AG04449 (cell line): ENCODE measurements at regions not wholly inside any gene's neighbourhood (a gene's known extent, or its start where the extent isn't known, plus 50 kb on each side); places are given as distances from the start of the nearest gene placed in this dataset.

Experiments
- CTCF ChIA-PET: fragments of 350-600 bp; formaldehyde crosslinking; extraction: SDS; loops from one replicate; lab custom pipeline; 2021; ENCODE audit warnings: antibody characterized with exemption; lab: Yijun Ruan, JAX
- POLR2A ChIA-PET: fragments of 400-600, 350-600 bp; formaldehyde crosslinking; extraction: SDS; loops from one replicate; lab custom pipeline; 2020; ENCODE audit warnings: antibody characterized with exemption, inconsistent platforms; lab: Yijun Ruan, JAX
- DNase-seq: peaks from one replicate; pipeline ENCODE4 v3.0.0-alpha.2; 2010; ENCODE audit warnings: low read depth, low spot score
- H3K4me3 ChIP-seq: 2 replicates; pipeline ENCODE4 v1.5.1; 2011; ENCODE audit warnings: low read depth, mild to moderate bottlenecking, control low read depth, low read length
- TF ChIP-seq, protein P1 (sequence below): IDR thresholded peaks from one replicate; pipeline ENCODE4 v1.5.1; 2011; ENCODE audit warnings: mild to moderate bottlenecking, moderate library complexity, low read length, control low read depth, inconsistent platforms; ENCODE audit not compliant: insufficient read depth; ENCODE audit errors: missing control alignments

DNA sequence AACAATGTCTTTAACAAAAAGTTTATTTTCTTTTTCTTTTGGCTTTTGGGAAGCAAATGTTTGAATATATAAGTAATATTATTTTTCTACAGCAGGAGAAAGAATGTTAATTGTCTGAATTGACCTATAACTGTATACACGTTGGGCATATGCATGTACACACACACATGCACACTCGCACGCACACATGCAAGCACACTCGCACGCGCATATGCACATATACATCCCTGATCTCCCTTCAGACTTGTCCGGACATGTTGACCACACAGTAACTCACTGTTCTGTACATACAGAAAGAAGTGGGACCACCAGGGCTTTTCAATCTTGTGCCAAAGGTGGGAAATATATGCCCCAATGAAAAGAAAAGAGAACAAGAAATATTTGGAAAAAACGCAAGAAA lies 245.1 kb upstream of the APCDD1 start:
- ChIA-PET POLR2A (no interaction called here), CTCF (interaction anchor here (0.8 kb wide), 1 partner anchor 12 kb away, joined by 3 read pairs; no protein-coding TSS in a partner anchor)
- no peak for DNase-seq
- TF ChIP-seq, protein P1, sequence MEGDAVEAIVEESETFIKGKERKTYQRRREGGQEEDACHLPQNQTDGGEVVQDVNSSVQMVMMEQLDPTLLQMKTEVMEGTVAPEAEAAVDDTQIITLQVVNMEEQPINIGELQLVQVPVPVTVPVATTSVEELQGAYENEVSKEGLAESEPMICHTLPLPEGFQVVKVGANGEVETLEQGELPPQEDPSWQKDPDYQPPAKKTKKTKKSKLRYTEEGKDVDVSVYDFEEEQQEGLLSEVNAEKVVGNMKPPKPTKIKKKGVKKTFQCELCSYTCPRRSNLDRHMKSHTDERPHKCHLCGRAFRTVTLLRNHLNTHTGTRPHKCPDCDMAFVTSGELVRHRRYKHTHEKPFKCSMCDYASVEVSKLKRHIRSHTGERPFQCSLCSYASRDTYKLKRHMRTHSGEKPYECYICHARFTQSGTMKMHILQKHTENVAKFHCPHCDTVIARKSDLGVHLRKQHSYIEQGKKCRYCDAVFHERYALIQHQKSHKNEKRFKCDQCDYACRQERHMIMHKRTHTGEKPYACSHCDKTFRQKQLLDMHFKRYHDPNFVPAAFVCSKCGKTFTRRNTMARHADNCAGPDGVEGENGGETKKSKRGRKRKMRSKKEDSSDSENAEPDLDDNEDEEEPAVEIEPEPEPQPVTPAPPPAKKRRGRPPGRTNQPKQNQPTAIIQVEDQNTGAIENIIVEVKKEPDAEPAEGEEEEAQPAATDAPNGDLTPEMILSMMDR, result no peak
- no peak overlapping the region for H3K4me3 ChIP-seq

DNA sequence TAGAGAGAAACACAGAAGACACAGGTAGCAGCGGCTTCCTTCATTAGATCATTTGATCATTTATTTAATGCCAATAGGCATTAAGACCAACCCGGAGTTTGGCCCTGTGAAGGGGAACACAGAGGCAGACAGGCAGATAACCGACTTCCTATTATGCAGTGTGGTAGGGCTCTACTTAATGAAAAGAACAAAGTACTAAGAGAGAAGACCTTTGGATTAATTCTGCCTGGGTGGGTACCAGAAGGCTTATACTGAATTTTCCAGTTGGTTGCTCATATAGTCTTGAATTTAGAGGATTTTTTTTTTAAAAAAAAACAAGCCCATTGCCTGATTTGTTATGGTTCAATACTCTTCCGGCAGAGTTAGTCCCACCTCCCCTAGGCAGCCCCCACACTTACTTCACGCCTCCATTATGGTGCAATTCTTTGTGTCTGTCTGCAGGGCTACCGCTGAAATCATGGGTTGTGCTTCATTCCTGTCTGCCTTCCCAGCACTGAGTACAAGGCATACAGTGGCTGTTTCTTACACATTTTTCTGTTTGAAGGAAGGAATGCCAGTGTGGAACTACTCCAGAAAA lies 244.3 kb upstream of the APCDD1 start:
- no peak overlapping the region for H3K4me3 ChIP-seq
- POLR2A ChIA-PET, result no interaction called here
- CTCF ChIA-PET, result interaction anchor here (0.8 kb wide), 1 partner anchor 12 kb away, joined by 3 read pairs; no protein-coding TSS in a partner anchor
- no peak for DNase-seq
- TF ChIP-seq, protein P1, result no peak

DNA sequence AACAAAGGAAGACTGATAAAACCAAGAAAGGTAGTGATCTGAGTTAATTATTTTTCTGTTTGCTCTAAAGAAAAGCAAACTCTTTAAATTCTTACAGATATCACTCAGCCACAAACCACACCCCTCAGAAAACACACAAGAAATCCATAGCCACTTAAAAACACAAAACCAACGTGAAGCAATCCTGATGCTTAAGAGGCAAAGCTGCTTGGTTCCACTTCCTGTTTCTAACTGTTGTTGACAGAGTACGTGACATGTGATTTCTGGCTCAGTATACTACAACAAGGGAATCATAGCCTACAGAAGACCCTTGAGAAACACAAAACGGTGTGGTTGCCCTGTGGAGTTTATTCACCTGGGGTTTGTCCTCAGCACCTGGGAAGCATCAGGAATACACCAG lies 240.9 kb upstream of the APCDD1 start:
- no peak for DNase-seq
- no peak overlapping the region for H3K4me3 ChIP-seq
- POLR2A ChIA-PET, result no interaction called here
- TF ChIP-seq, protein P1, result no peak
- CTCF ChIA-PET, result interaction anchor here (1.0 to 1.5 kb wide), 2 partner anchors 8 to 17 kb away, joined by 3 to 4 read pairs; no protein-coding TSS in a partner anchor

DNA sequence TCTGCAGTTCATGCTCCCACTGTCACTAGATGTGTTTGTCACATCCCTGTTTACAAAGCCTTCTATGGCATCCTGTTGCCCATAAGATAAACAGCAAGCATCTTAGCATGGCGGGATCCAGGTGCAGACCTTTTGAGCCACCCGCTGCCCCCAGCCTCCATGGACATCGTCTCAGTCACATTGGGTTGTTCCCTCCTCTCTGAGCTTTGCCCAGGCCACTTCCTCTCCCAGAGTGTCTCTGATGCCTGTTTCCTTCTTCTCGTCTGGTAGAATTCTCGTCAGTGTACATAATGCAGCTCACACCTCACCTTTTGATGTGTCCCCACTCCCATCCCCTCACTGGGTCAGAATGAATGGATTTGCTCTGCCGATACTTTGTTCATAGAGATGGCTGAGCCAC lies 239.0 kb upstream of the APCDD1 start:
- no peak for DNase-seq
- ChIA-PET POLR2A (no interaction called here), CTCF (interaction anchor here (1.3 kb wide), 1 partner anchor 14 kb away, joined by 3 read pairs; no protein-coding TSS in a partner anchor)
- TF ChIP-seq, protein P1, result no peak
- no peak overlapping the region for H3K4me3 ChIP-seq

DNA sequence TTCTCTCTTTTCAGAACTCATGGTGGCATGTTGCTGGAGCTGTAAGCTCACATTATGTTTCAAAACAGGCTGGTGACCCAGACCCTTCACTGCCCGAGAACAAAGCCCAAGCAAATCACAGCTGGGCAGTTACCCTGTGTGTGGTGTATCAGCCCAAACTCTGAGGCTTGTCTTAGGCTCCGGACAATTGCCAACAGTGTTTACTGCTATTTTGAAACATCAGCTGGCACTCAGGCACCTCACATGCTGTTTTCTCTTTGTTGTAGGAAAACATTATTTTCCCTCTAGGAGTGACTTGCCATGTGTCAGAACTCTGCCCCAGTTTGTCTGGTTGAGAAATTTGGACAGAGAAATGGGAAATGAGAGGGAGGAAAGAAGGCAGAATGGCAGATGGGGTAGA lies 237.6 kb upstream of the APCDD1 start:
- ChIA-PET POLR2A (no interaction called here), CTCF (no interaction called here)
- TF ChIP-seq, protein P1, result no peak
- H3K4me3 ChIP-seq, result no peak overlapping the region
- no peak for DNase-seq

DNA sequence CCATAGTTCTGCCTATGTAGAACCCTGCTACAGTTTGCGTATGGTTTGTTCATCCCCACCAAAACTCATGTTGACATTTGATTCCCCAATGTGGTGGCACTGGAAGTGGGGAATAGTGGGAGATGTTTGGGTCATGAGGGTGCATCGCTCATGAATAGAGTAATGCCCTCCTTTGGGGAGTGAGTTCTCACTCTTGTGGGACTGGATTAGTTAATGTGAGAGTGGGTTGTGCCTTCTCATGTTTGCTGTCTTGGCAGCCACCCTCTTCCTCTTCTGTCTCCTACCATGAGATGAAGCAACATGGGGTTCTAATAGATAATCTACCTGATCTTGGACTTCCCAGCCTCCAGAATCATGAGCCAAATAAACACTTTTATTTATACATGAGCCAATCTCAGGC lies 237.2 kb upstream of the APCDD1 start:
- TF ChIP-seq, protein P1, result no peak
- no peak for DNase-seq
- ChIA-PET POLR2A (no interaction called here), CTCF (no interaction called here)
- H3K4me3 ChIP-seq, result no peak overlapping the region
